ENCODE measurements at regions not wholly inside any gene's neighbourhood (a gene's known extent, or its start where the extent isn't known, plus 50 kb on each side); places are given as distances from the start of the nearest gene placed in this dataset.

- TF ChIP-seq CTCF (IDR thresholded peaks at IDR 0.05; ENCODE audit: borderline replicate concordance, extremely low read depth, low read length, poor library complexity, severe bottlenecking) (no peak), EZH2 (IDR thresholded peaks at IDR 0.05; ENCODE audit: borderline replicate concordance, low read depth, low read length, severe bottlenecking) (no peak)
These were observed 60.6 kb upstream of the INPP5A start for GRCh38 chr10:132477066-132477397.
